GM12878 (cell line): ENCODE measurements at regions not wholly inside any gene's neighbourhood (a gene's known extent, or its start where the extent isn't known, plus 50 kb on each side); places are given as distances from the start of the nearest gene placed in this dataset.

Experiments used
- ATAC-seq: fragments of 200-7000 bp; cut with Tn5 transposase; 3 replicates; pipeline ENCODE4 v1.9.1; 2020; ENCODE audit warnings: mild to moderate bottlenecking, moderate library complexity
- BruUV-seq: library from RNA; stranded (reverse); fragments of 400-500 nt; replicated peaks from 2 replicates; lab custom pipeline; 2021; lab: Mats Ljungman, UMichigan
- CTCF ChIA-PET: fragments of 300-600 bp; sonication (Branson Sonifier 250); formaldehyde crosslinking; extraction: SDS; loops from one replicate; lab custom pipeline; 2021; ENCODE audit warnings: inconsistent platforms; lab: Yijun Ruan, JAX
- POLR2A ChIA-PET: fragments of 350-600 bp; formaldehyde crosslinking; extraction: SDS; loops from one replicate; lab custom pipeline; 2021; ENCODE audit warnings: inconsistent platforms; lab: Charles Lee
- RAD21 ChIA-PET: fragments of 300-600 bp; sonication (Branson Sonifier 250); formaldehyde crosslinking; loops from one replicate; lab custom pipeline; 2023; ENCODE audit warnings: antibody characterized with exemption; ENCODE audit not compliant: unreplicated experiment; lab: Charles Lee
- SMC1A ChIA-PET: fragments of 300-600 bp; sonication (Branson Sonifier 250); formaldehyde crosslinking; loops from one replicate; lab custom pipeline; 2023; ENCODE audit not compliant: unreplicated experiment, uncharacterized antibody; lab: Charles Lee
- DNase-seq: peaks from one replicate; pipeline ENCODE4 v3.0.0-alpha.2; 2011; ENCODE audit warnings: low read depth, low spot score
- FAIRE-seq: peaks from 3 replicates; lab custom pipeline; 2011; peaks lifted over from hg19 to GRCh38; lab: Jason Lieb, UNC
- H2AFZ ChIP-seq: 2 replicates; pipeline ENCODE4 v1.6.0; 2011; ENCODE audit warnings: low read depth, low read length, control low read depth; ENCODE audit not compliant: control insufficient read depth
- H3K27ac ChIP-seq: 2 replicates; pipeline ENCODE4 v1.5.1; 2011; ENCODE audit warnings: control low read depth; ENCODE audit not compliant: control insufficient read depth, insufficient read depth
- H3K27me3 ChIP-seq, 2 experiments: replicated peaks in 1 of 2; 2 replicates each; pipeline versions ENCODE4 v1.6.0 to v1.6.1; 2011; ENCODE audit warnings: low read length in 1 of 2; ENCODE audit not compliant: control insufficient read depth in 2 of 2, insufficient read depth in 2 of 2
- H3K36me3 ChIP-seq, 2 experiments: 2 replicates each; pipeline ENCODE4 v1.5.1; 2011; ENCODE audit warnings: low read length in 1 of 2; ENCODE audit not compliant: control insufficient read depth in 2 of 2, insufficient read depth in 2 of 2
- H3K4me1 ChIP-seq: 2 replicates; pipeline ENCODE4 v1.6.1; 2011; ENCODE audit warnings: mild to moderate bottlenecking, low read length, moderate library complexity, mixed read lengths; ENCODE audit not compliant: control insufficient read depth, insufficient read depth
- H3K4me2 ChIP-seq: 2 replicates; pipeline ENCODE4 v1.6.0; 2011; ENCODE audit warnings: control low read depth; ENCODE audit not compliant: control insufficient read depth, insufficient read depth
- H3K4me3 ChIP-seq: fragments of 200-600 bp; sonication (generic); 2 replicates; pipeline ENCODE4 v1.5.1; 2016
- H3K79me2 ChIP-seq: 2 replicates; pipeline ENCODE4 v1.6.0; 2011; ENCODE audit warnings: low read length; ENCODE audit not compliant: control insufficient read depth, insufficient read depth
- H3K9ac ChIP-seq: 2 replicates; pipeline ENCODE4 v1.8.0; 2011; ENCODE audit warnings: low read length, control low read depth, mixed read lengths; ENCODE audit not compliant: control insufficient read depth, insufficient read depth
- H3K9me3 ChIP-seq: replicated peaks from 3 replicates; pipeline ENCODE4 v1.5.1; 2011; ENCODE audit warnings: mild to moderate bottlenecking, low read length; ENCODE audit not compliant: control insufficient read depth, insufficient read depth
- H4K20me1 ChIP-seq: 2 replicates; pipeline ENCODE4 v1.6.0; 2011; ENCODE audit not compliant: control insufficient read depth, insufficient read depth
- CHD2 ChIP-seq: IDR thresholded peaks from 2 replicates; pipeline ENCODE4 v1.6.1; 2011; ENCODE audit warnings: low read depth, low read length, improper control_type of control experiment, borderline replicate concordance
- IRF3 ChIP-seq: fragments of 450-650 bp; IDR thresholded peaks from 2 replicates; pipeline ENCODE4 v1.6.1; 2014; ENCODE audit warnings: mild to moderate bottlenecking
- JUNB ChIP-seq: IDR thresholded peaks from 2 replicates; pipeline ENCODE4 v1.6.1; 2016; ENCODE audit warnings: antibody characterized with exemption, mild to moderate bottlenecking
- NR2C2 ChIP-seq: IDR thresholded peaks from 2 replicates; pipeline ENCODE4 v1.6.1; 2011; ENCODE audit warnings: borderline replicate concordance, low read depth; ENCODE audit not compliant: control insufficient read depth, insufficient read length
- SUPT20H ChIP-seq: IDR thresholded peaks from 2 replicates; pipeline ENCODE4 v1.6.1; 2011; ENCODE audit warnings: low read depth, mild to moderate bottlenecking, low read length, moderate library complexity, borderline replicate concordance; ENCODE audit not compliant: control insufficient read depth
- ZBTB4 ChIP-seq: fragments of 450-650 bp; formaldehyde crosslinking; IDR thresholded peaks from 2 replicates; pipeline ENCODE4 v1.4.0; 2022; ENCODE audit warnings: mild to moderate bottlenecking, moderate library complexity
- WGBS: methylation state at CpG from one replicate; pipeline ENCODE4 v1.1.6; 2016; ENCODE audit warnings: low lambda C conversion rate; ENCODE audit not compliant: insufficient replicate concordance, insufficient coverage; ENCODE audit errors: missing lambda C conversion rate; 5-methylcytosine and 5-hydroxymethylcytosine counted together
- in situ Hi-C: fragments of 300-500 bp; cut with MboI; formaldehyde crosslinking; loops from 9 replicates; pipeline ENCODE4 v1.14.3; 2018; ENCODE audit warnings: mixed read lengths
- intact Hi-C: fragments of 100-400 bp; cut with micrococcal nuclease; formaldehyde crosslinking; loops from one replicate; pipeline ENCODE4 v1.14.2; 2022; ENCODE audit not compliant: unreplicated experiment

- no peak for TF ChIP-seq ZBTB4 (CRISPR knock-in tag)
- TF ChIP-seq CHD2, result no peak
- no peak for TF ChIP-seq NR2C2
- no peak for TF ChIP-seq SUPT20H
- TF ChIP-seq IRF3, result no peak
Observed at GRCh38 chr2:22879009-22879863, 505.7 kb upstream of the KLHL29 start (continued).

- Histone ChIP-seq H3K4me1 (no peaks in the 10 kb centered on the region), H3K9me3 (no peaks in the 10 kb centered on the region), H3K79me2 (no peaks in the 10 kb centered on the region)
- ATAC-seq (no peak), DNase-seq (no peak), FAIRE-seq (no peak)
- in situ Hi-C loops, result no loop called here
- SMC1A ChIA-PET, result no interaction called here
- no peak for TF ChIP-seq JUNB
- TF ChIP-seq, all 136 proteins: peak for 0
- no peaks in the 10 kb centered on the region for H3K36me3 ChIP-seq
- no peak overlapping the region for H2AFZ ChIP-seq
- H3K4me2 ChIP-seq, result no peak overlapping the region
- H3K9ac ChIP-seq, result no peak overlapping the region
- no peaks in the 10 kb centered on the region for H4K20me1 ChIP-seq
- RAD21 ChIA-PET, result no interaction called here
- no peak overlapping the region for H3K27ac ChIP-seq
- H3K27me3 ChIP-seq, result no peaks in the 10 kb centered on the region
- BruUV-seq, result no TSS peak
- WGBS, result 1% methylated on average over 5 of the region's 5 CpGs
- CTCF ChIA-PET, result interaction anchor here (0.6 kb wide), 1 partner anchor 1963 kb away, joined by 3 read pairs; no protein-coding TSS in a partner anchor
- POLR2A ChIA-PET, result no interaction called here
- no peak overlapping the region for H3K4me3 ChIP-seq
- intact Hi-C loops, result no loop called here
Observed at GRCh38 chr2:22880161-22880560, 504.8 kb upstream of the KLHL29 start.
